Mammary epithelial cell (primary cell): ENCODE measurements at regions not wholly inside any gene's neighbourhood (a gene's known extent, or its start where the extent isn't known, plus 50 kb on each side); places are given as distances from the start of the nearest gene placed in this dataset.

Experiments used
- EZH2 ChIP-seq: IDR thresholded peaks from 2 replicates; pipeline ENCODE4 v1.6.1; 2012; ENCODE audit warnings: low read length, inconsistent platforms, borderline replicate concordance
- TF ChIP-seq, protein P1 (sequence below), 2 donors: IDR thresholded peaks in 1 of 2; conservative IDR thresholded peaks in 1 of 2; 2 replicates each; pipeline ENCODE4 v1.5.1; 2011 to 2012; ENCODE audit warnings: inconsistent platforms in 2 of 2, low read length in 2 of 2, mild to moderate bottlenecking in 2 of 2, control low read depth in 1 of 2, low read depth in 1 of 2; ENCODE audit not compliant: insufficient read depth in 1 of 2; ENCODE audit errors: extremely low read depth in 1 of 2

DNA sequence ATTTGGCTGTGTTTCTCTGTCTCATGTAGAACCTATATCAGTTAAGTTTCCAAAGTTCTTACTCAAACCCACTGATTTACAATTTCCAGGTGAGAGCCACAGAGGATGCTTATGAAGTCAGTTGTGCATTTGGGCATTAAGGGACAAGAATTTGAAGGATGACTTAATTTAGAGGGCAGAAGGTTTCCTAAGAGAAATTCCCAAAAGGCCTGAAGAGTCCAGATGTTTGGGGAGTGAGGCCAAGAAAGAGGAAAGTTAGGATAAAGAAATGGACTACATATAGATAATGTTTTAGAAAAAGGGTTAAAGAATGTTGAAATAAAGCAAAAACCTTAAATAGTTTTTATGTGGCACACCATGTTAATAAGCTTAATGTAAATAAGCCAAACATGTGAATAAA is 338.7 kb upstream of the GRM7 start:
- TF ChIP-seq, protein P1, sequence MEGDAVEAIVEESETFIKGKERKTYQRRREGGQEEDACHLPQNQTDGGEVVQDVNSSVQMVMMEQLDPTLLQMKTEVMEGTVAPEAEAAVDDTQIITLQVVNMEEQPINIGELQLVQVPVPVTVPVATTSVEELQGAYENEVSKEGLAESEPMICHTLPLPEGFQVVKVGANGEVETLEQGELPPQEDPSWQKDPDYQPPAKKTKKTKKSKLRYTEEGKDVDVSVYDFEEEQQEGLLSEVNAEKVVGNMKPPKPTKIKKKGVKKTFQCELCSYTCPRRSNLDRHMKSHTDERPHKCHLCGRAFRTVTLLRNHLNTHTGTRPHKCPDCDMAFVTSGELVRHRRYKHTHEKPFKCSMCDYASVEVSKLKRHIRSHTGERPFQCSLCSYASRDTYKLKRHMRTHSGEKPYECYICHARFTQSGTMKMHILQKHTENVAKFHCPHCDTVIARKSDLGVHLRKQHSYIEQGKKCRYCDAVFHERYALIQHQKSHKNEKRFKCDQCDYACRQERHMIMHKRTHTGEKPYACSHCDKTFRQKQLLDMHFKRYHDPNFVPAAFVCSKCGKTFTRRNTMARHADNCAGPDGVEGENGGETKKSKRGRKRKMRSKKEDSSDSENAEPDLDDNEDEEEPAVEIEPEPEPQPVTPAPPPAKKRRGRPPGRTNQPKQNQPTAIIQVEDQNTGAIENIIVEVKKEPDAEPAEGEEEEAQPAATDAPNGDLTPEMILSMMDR (conservative IDR thresholded peaks at IDR 0.05 in 1 of 2, IDR thresholded peaks at IDR 0.05 in 1 of 2; ENCODE audit: extremely low read depth in 1 of 2, insufficient read depth in 1 of 2, low read depth in 1 of 2, low read length in 2 of 2): no peak
- TF ChIP-seq EZH2: no peak
